Esophagus squamous epithelium (tissue), 4 donors: ENCODE measurements at regions not wholly inside any gene's neighbourhood (a gene's known extent, or its start where the extent isn't known, plus 50 kb on each side); places are given as distances from the start of the nearest gene placed in this dataset.

ENCODE experiments used
- CTCF ChIP-seq, 6 experiments: fragments of 450-650 bp in 4 of 6; fragments of 200-600 bp in 2 of 6; sonication (generic) in 2 of 6; IDR thresholded peaks; one replicate each; pipeline ENCODE4 v1.5.1; 2016 to 2019; ENCODE audit warnings: antibody characterized with exemption in 6 of 6, mild to moderate bottlenecking in 4 of 6, moderate library complexity in 4 of 6
- POLR2A ChIP-seq, 4 donors: fragments of 450-650 bp; IDR thresholded peaks; one replicate each; pipeline ENCODE4 v1.6.1; 2017; ENCODE audit warnings: antibody characterized with exemption in 4 of 4, mild to moderate bottlenecking in 4 of 4, moderate library complexity in 3 of 4

GRCh38 chr1:30412241-30413110 is 310.9 kb downstream of the MATN1 start:
- TF ChIP-seq CTCF (IDR thresholded peaks at IDR 0.05) (no peak), POLR2A (IDR thresholded peaks at IDR 0.05) (no peak)
